Thyroid gland (tissue), 4 donors: ENCODE measurements at regions not wholly inside any gene's neighbourhood (a gene's known extent, or its start where the extent isn't known, plus 50 kb on each side); places are given as distances from the start of the nearest gene placed in this dataset.
"Not testable (repeated sequence)": the region's sequence is repeated elsewhere in the genome, so short reads cannot be mapped to it uniquely, and the experiment has no call there.

Experiments
- POLR2A ChIP-seq, 2 donors: fragments of 450-650 bp; IDR thresholded peaks; one replicate each; pipeline ENCODE4 v1.6.1; 2017; ENCODE audit warnings: antibody characterized with exemption in 2 of 2, mild to moderate bottlenecking in 2 of 2, moderate library complexity in 1 of 2
- TF ChIP-seq, protein P1 (sequence below), 6 experiments: fragments of 200-600 bp in 3 of 6; fragments of 450-650 bp in 3 of 6; sonication (generic) in 3 of 6; IDR thresholded peaks; one replicate each; pipeline ENCODE4 v1.5.1; 2016 to 2019; ENCODE audit warnings: antibody characterized with exemption in 6 of 6, mild to moderate bottlenecking in 2 of 6, inconsistent platforms in 1 of 6, moderate library complexity in 1 of 6

DNA sequence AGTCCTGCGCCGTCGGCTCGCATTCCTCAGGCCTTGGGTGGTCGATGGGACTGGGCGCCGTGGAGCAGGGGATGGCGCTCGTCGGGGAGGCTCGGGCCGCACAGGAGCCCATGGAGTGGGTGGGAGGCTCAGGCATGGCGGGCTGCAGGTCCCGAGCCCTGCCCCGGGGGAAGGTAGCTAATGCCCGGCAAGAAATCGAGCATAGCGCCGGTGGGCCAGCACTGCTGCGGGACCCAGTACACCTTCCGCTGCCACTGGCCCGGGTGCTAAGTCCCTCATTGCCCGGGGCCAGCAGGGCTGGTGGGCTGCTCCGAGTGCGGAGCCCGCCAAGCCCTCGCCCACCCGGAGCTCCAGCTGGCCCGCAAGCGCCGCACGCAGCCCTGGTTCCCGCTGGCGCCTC lies 122.8 kb downstream of the UFM1 start:
- TF ChIP-seq, protein P1, sequence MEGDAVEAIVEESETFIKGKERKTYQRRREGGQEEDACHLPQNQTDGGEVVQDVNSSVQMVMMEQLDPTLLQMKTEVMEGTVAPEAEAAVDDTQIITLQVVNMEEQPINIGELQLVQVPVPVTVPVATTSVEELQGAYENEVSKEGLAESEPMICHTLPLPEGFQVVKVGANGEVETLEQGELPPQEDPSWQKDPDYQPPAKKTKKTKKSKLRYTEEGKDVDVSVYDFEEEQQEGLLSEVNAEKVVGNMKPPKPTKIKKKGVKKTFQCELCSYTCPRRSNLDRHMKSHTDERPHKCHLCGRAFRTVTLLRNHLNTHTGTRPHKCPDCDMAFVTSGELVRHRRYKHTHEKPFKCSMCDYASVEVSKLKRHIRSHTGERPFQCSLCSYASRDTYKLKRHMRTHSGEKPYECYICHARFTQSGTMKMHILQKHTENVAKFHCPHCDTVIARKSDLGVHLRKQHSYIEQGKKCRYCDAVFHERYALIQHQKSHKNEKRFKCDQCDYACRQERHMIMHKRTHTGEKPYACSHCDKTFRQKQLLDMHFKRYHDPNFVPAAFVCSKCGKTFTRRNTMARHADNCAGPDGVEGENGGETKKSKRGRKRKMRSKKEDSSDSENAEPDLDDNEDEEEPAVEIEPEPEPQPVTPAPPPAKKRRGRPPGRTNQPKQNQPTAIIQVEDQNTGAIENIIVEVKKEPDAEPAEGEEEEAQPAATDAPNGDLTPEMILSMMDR (IDR thresholded peaks at IDR 0.05) = not testable (repeated sequence)
- TF ChIP-seq POLR2A (IDR thresholded peaks at IDR 0.05) = not testable (repeated sequence)
